HL-60 (cell line): ENCODE measurements at regions not wholly inside any gene's neighbourhood (a gene's known extent, or its start where the extent isn't known, plus 50 kb on each side); places are given as distances from the start of the nearest gene placed in this dataset.
A peak's percentile ranks its signal among the peaks of the same experiment; 100 is the strongest.

Experiments
- DNase-seq, 2 experiments: peaks; one replicate each; pipeline ENCODE4 v3.0.0-alpha.2; 2010 to 2020; ENCODE audit warnings: low read depth in 1 of 2, low spot score in 1 of 2
- H3K27ac ChIP-seq: fragments of 250-450 bp; sonication (Bioruptor Pico); replicated peaks from 2 replicates; pipeline ENCODE4 v1.5.1; 2020; ENCODE audit warnings: mild to moderate bottlenecking, moderate library complexity
- H3K27me3 ChIP-seq: fragments of 250-450 bp; sonication (Bioruptor Pico); 2 replicates; pipeline ENCODE4 v1.5.1; 2021; ENCODE audit warnings: mild to moderate bottlenecking, moderate library complexity; ENCODE audit not compliant: insufficient read depth, poor library complexity, severe bottlenecking
- H3K4me3 ChIP-seq: replicated peaks from 2 replicates; pipeline ENCODE4 v1.5.1; 2011; ENCODE audit warnings: mild to moderate bottlenecking, control low read depth, low read length; ENCODE audit not compliant: insufficient read depth
- CTCF ChIP-seq: IDR thresholded peaks from one replicate; pipeline ENCODE4 v1.5.1; 2011; ENCODE audit warnings: low read length, control low read depth, inconsistent platforms; ENCODE audit not compliant: insufficient read depth
- GABPA ChIP-seq: IDR thresholded peaks from 2 replicates; pipeline ENCODE4 v1.6.1; 2012; ENCODE audit warnings: low read depth
- POLR2AphosphoS5 ChIP-seq: IDR thresholded peaks from 2 replicates; pipeline ENCODE4 v1.6.1; 2012; ENCODE audit warnings: low read depth
- SPI1 ChIP-seq: IDR thresholded peaks from 2 replicates; pipeline ENCODE4 v1.6.1; 2012; ENCODE audit warnings: low read depth, mild to moderate bottlenecking, borderline replicate concordance
- TF ChIP-seq, protein P1 (sequence below): IDR thresholded peaks from 2 replicates; pipeline ENCODE4 v1.6.1; 2012; ENCODE audit warnings: low read depth; ENCODE audit not compliant: insufficient replicate concordance

GRCh38 chr6:67350729-67351128, 1284.4 kb upstream of the ADGRB3 start:
- no peak for TF ChIP-seq GABPA
- TF ChIP-seq SPI1 = no peak
- TF ChIP-seq, protein P1, sequence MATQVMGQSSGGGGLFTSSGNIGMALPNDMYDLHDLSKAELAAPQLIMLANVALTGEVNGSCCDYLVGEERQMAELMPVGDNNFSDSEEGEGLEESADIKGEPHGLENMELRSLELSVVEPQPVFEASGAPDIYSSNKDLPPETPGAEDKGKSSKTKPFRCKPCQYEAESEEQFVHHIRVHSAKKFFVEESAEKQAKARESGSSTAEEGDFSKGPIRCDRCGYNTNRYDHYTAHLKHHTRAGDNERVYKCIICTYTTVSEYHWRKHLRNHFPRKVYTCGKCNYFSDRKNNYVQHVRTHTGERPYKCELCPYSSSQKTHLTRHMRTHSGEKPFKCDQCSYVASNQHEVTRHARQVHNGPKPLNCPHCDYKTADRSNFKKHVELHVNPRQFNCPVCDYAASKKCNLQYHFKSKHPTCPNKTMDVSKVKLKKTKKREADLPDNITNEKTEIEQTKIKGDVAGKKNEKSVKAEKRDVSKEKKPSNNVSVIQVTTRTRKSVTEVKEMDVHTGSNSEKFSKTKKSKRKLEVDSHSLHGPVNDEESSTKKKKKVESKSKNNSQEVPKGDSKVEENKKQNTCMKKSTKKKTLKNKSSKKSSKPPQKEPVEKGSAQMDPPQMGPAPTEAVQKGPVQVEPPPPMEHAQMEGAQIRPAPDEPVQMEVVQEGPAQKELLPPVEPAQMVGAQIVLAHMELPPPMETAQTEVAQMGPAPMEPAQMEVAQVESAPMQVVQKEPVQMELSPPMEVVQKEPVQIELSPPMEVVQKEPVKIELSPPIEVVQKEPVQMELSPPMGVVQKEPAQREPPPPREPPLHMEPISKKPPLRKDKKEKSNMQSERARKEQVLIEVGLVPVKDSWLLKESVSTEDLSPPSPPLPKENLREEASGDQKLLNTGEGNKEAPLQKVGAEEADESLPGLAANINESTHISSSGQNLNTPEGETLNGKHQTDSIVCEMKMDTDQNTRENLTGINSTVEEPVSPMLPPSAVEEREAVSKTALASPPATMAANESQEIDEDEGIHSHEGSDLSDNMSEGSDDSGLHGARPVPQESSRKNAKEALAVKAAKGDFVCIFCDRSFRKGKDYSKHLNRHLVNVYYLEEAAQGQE = no peak
- no peak for TF ChIP-seq CTCF
- TF ChIP-seq POLR2AphosphoS5 = no peak
- H3K27ac ChIP-seq = no peak overlapping the region
- H3K4me3 ChIP-seq = no peak overlapping the region
- DNase-seq = no peak
- no peaks in the 10 kb centered on the region for H3K27me3 ChIP-seq

- peak; percentile 15 to 42 for DNase-seq
Measured at GRCh38 chr6:67345946-67346345, 1289.1 kb upstream of the ADGRB3 start.

DNA sequence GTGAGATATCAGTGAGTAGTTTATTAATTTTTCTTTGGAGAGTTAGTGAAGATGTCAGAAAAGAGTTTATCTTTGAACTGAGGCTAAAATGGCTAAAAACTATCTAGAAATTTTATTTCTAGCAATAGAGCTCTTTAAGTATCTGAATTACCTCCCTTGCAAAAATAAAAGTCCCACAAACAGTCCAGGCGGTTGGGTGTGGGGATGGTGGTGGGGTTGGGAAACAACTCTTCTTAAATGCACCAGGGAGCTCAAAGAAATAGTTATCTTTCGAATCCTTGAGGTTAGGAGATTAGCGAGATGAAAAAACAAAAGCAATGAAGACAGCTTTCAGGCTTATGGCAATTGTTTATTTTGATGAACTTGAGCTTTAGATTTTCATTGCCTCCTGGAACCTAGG, 1299.1 kb upstream of the ADGRB3 start:
- TF ChIP-seq, protein P1 = no peak
- Histone ChIP-seq H3K27ac (no peak overlapping the region), H3K4me3 (no peak overlapping the region), H3K27me3 (no peaks in the 10 kb centered on the region)
- no peak for DNase-seq

More at GRCh38 chr6:67345946-67346345, 1289.1 kb upstream of the ADGRB3 start:
- H3K27me3 ChIP-seq = no peaks in the 10 kb centered on the region
- H3K27ac ChIP-seq = no peak overlapping the region
- H3K4me3 ChIP-seq = no peak overlapping the region
- TF ChIP-seq, protein P1 = no peak
- TF ChIP-seq GABPA (no peak), CTCF (no peak), SPI1 (no peak), POLR2AphosphoS5 (no peak)

DNA sequence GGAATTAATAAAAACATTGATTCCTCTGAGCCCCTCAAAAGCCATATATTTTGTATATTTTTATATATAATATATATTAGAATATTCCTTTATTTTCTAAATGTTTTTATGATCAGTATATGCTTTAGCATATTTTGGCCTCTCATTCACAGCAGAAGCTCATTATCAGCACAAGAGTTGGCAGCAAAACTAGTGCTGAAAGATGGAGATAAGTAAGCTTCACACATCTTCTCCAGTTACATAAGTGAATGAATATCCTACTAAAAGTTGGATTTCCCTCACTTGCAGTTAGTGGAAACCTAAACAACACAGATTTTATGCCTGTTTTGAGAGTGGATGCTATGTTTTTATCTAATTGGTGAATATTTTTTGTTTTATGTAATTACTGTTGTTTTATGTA, 1303.8 kb upstream of the ADGRB3 start:
- H3K4me3 ChIP-seq = no peak overlapping the region
- no peaks in the 10 kb centered on the region for H3K27me3 ChIP-seq
- no peak overlapping the region for H3K27ac ChIP-seq
- DNase-seq = no peak
- TF ChIP-seq, protein P1 = no peak
- TF ChIP-seq GABPA (no peak), CTCF (no peak), POLR2AphosphoS5 (no peak), SPI1 (no peak)
